DOHH2 (cell line): ENCODE measurements at regions not wholly inside any gene's neighbourhood (a gene's known extent, or its start where the extent isn't known, plus 50 kb on each side); places are given as distances from the start of the nearest gene placed in this dataset.
"Not testable (repeated sequence)": the region's sequence is repeated elsewhere in the genome, so short reads cannot be mapped to it uniquely, and the experiment has no call there.

Experiments used
- CTCF ChIP-seq: fragments of 200-600 bp; sonication (generic); IDR thresholded peaks from one replicate; pipeline ENCODE4 v1.5.1; 2014; ENCODE audit warnings: antibody characterized with exemption, mild to moderate bottlenecking, low read depth, low read length; ENCODE audit not compliant: poor library complexity, severe bottlenecking
- EZH2phosphoT487 ChIP-seq: fragments of 200-600 bp; sonication (generic); IDR thresholded peaks from 2 replicates; pipeline ENCODE4 v1.6.1; 2017; ENCODE audit warnings: borderline replicate concordance, mild to moderate bottlenecking, antibody characterized with exemption, low read length, moderate library complexity, mixed read lengths

- not testable (repeated sequence) for TF ChIP-seq CTCF, EZH2phosphoT487
These were observed 332.1 kb upstream of the SASH1 start for GRCh38 chr6:148010516-148010915.
